GM10266 (cell line): ENCODE measurements at regions not wholly inside any gene's neighbourhood (a gene's known extent, or its start where the extent isn't known, plus 50 kb on each side); places are given as distances from the start of the nearest gene placed in this dataset.
"Not testable (repeated sequence)": the region's sequence is repeated elsewhere in the genome, so short reads cannot be mapped to it uniquely, and the experiment has no call there.

ENCODE experiments used
- DNase-seq: peaks from one replicate; pipeline ENCODE4 v3.0.0; 2012; ENCODE audit errors: extremely low spot score
- CTCF ChIP-seq: IDR thresholded peaks from 2 replicates; pipeline ENCODE4 v1.5.1; 2012; ENCODE audit warnings: mild to moderate bottlenecking, low read depth; ENCODE audit not compliant: control insufficient read depth, insufficient read depth; ENCODE audit errors: missing control alignments

GRCh38 chr10:78462726-78463228, 429.1 kb downstream of the RPS24 start:
- DNase-seq = no peak
- no peak for TF ChIP-seq CTCF

GRCh38 chr10:78464118-78464855, 430.6 kb downstream of the RPS24 start:
- no peak for DNase-seq
- TF ChIP-seq CTCF = no peak

- TF ChIP-seq CTCF = no peak
- DNase-seq = no peak
Measured at GRCh38 chr10:78464856-78465267, 431.2 kb downstream of the RPS24 start.

- TF ChIP-seq CTCF = no peak
- no peak for DNase-seq
Measured at GRCh38 chr10:78465431-78465830, 431.8 kb downstream of the RPS24 start.

GRCh38 chr10:78467496-78468106, 433.9 kb downstream of the RPS24 start:
- no peak for DNase-seq
- TF ChIP-seq CTCF = no peak

- DNase-seq = not testable (repeated sequence)
Measured at GRCh38 chr10:78468731-78469130, 435.1 kb downstream of the RPS24 start.

- TF ChIP-seq CTCF = no peak
- no peak for DNase-seq
Measured at GRCh38 chr10:78470267-78471103, 436.8 kb downstream of the RPS24 start.
